ENCODE measurements at regions not wholly inside any gene's neighbourhood (a gene's known extent, or its start where the extent isn't known, plus 50 kb on each side); places are given as distances from the start of the nearest gene placed in this dataset.

- no peak for DNase-seq (ENCODE audit: extremely low read depth, insufficient read length)
- TF ChIP-seq CTCF (IDR thresholded peaks at IDR 0.05; ENCODE audit: insufficient read depth, low read length, poor library complexity, severe bottlenecking), result no peak
- no peaks in the 10 kb centered on the region for H3K27me3 ChIP-seq (replicated peaks; ENCODE audit: control insufficient read depth, insufficient read depth, low read length)
- H3K36me3 ChIP-seq (ENCODE audit: control insufficient read depth, insufficient read depth, low read length), result no peaks in the 10 kb centered on the region
- H3K4me3 ChIP-seq (replicated peaks; ENCODE audit: low read depth, low read length), result no peak overlapping the region
These were observed 468.1 kb downstream of the PMP22 start for GRCh38 chr17:14797021-14797420.

GRCh38 chr17:14794961-14795360 lies 470.2 kb downstream of the PMP22 start:
- no peaks in the 10 kb centered on the region for H3K36me3 ChIP-seq (ENCODE audit: control insufficient read depth, insufficient read depth, low read length)
- H3K4me3 ChIP-seq (replicated peaks; ENCODE audit: low read depth, low read length), result no peak overlapping the region
- no peak for DNase-seq (ENCODE audit: extremely low read depth, insufficient read length)
- TF ChIP-seq CTCF (IDR thresholded peaks at IDR 0.05; ENCODE audit: insufficient read depth, low read length, poor library complexity, severe bottlenecking), result no peak
- no peaks in the 10 kb centered on the region for H3K27me3 ChIP-seq (replicated peaks; ENCODE audit: control insufficient read depth, insufficient read depth, low read length)

GRCh38 chr17:14793237-14793636 lies 471.9 kb downstream of the PMP22 start:
- no peak for DNase-seq (ENCODE audit: extremely low read depth, insufficient read length)

GRCh38 chr17:14792746-14793145 lies 472.4 kb downstream of the PMP22 start:
- no peaks in the 10 kb centered on the region for H3K27me3 ChIP-seq (replicated peaks; ENCODE audit: control insufficient read depth, insufficient read depth, low read length)
- no peaks in the 10 kb centered on the region for H3K36me3 ChIP-seq (ENCODE audit: control insufficient read depth, insufficient read depth, low read length)
- H3K4me3 ChIP-seq (replicated peaks; ENCODE audit: low read depth, low read length), result no peak overlapping the region
- TF ChIP-seq CTCF (IDR thresholded peaks at IDR 0.05; ENCODE audit: insufficient read depth, low read length, poor library complexity, severe bottlenecking), result no peak
- no peak for DNase-seq (ENCODE audit: extremely low read depth, insufficient read length)

More at GRCh38 chr17:14793237-14793636, 471.9 kb downstream of the PMP22 start:
- Histone ChIP-seq H3K27me3 (replicated peaks; ENCODE audit: control insufficient read depth, insufficient read depth, low read length) (no peaks in the 10 kb centered on the region), H3K36me3 (ENCODE audit: control insufficient read depth, insufficient read depth, low read length) (no peaks in the 10 kb centered on the region), H3K4me3 (replicated peaks; ENCODE audit: low read depth, low read length) (no peak overlapping the region)
- TF ChIP-seq CTCF (IDR thresholded peaks at IDR 0.05; ENCODE audit: insufficient read depth, low read length, poor library complexity, severe bottlenecking), result no peak

GRCh38 chr17:14791221-14791620 lies 473.9 kb downstream of the PMP22 start:
- no peak for TF ChIP-seq CTCF (IDR thresholded peaks at IDR 0.05; ENCODE audit: insufficient read depth, low read length, poor library complexity, severe bottlenecking)
- Histone ChIP-seq H3K27me3 (replicated peaks; ENCODE audit: control insufficient read depth, insufficient read depth, low read length) (no peaks in the 10 kb centered on the region), H3K4me3 (replicated peaks; ENCODE audit: low read depth, low read length) (no peak overlapping the region), H3K36me3 (ENCODE audit: control insufficient read depth, insufficient read depth, low read length) (no peaks in the 10 kb centered on the region)
- DNase-seq (ENCODE audit: extremely low read depth, insufficient read length), result no peak

GRCh38 chr17:14790521-14790920 lies 474.6 kb downstream of the PMP22 start:
- no peak for DNase-seq (ENCODE audit: extremely low read depth, insufficient read length)
- Histone ChIP-seq H3K27me3 (replicated peaks; ENCODE audit: control insufficient read depth, insufficient read depth, low read length) (no peaks in the 10 kb centered on the region), H3K4me3 (replicated peaks; ENCODE audit: low read depth, low read length) (no peak overlapping the region), H3K36me3 (ENCODE audit: control insufficient read depth, insufficient read depth, low read length) (no peaks in the 10 kb centered on the region)
- no peak for TF ChIP-seq CTCF (IDR thresholded peaks at IDR 0.05; ENCODE audit: insufficient read depth, low read length, poor library complexity, severe bottlenecking)
